ENCODE measurements at regions not wholly inside any gene's neighbourhood (a gene's known extent, or its start where the extent isn't known, plus 50 kb on each side); places are given as distances from the start of the nearest gene placed in this dataset.

GRCh38 chr2:164351536-164351935, 269.7 kb downstream of the GRB14 start (continued):
- TF ChIP-seq EZH2 (IDR thresholded peaks at IDR 0.05; ENCODE audit: low read depth, low read length, severe bottlenecking) = no peak

Data from H1 (cell line).